ENCODE measurements at regions not wholly inside any gene's neighbourhood (a gene's known extent, or its start where the extent isn't known, plus 50 kb on each side); places are given as distances from the start of the nearest gene placed in this dataset.

DNA sequence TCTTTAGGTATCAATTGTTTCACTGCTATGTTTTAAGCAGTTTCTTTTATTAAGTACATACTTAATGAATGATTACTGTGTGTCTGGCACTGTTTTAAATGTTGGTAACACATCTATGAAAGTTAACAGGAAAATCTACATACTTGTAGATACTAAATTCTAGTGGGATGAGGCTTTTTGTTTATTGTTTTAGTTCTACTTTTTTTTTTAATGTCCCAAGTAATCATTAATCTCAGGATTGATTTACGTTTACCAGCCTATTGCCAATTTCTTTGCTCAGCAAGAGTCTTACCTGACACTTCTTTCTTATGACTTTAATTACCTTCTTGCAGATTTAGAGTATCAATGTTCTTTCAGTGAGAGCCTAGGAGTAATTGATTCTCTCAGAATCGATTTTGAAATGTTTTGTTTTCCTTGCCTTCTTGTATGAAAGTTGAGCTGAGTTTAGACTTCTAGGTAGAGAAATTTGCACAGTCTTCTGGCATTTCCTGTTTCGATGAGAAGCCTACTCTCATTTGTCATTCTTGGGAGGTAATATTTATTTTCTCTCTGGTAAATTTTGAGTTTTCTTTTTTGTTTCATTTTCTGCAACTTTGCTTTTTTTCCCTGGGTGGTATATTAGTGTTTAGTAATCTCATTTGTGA, 235.2 kb upstream of the ANKRD50 start:
- TF ChIP-seq, protein P1, sequence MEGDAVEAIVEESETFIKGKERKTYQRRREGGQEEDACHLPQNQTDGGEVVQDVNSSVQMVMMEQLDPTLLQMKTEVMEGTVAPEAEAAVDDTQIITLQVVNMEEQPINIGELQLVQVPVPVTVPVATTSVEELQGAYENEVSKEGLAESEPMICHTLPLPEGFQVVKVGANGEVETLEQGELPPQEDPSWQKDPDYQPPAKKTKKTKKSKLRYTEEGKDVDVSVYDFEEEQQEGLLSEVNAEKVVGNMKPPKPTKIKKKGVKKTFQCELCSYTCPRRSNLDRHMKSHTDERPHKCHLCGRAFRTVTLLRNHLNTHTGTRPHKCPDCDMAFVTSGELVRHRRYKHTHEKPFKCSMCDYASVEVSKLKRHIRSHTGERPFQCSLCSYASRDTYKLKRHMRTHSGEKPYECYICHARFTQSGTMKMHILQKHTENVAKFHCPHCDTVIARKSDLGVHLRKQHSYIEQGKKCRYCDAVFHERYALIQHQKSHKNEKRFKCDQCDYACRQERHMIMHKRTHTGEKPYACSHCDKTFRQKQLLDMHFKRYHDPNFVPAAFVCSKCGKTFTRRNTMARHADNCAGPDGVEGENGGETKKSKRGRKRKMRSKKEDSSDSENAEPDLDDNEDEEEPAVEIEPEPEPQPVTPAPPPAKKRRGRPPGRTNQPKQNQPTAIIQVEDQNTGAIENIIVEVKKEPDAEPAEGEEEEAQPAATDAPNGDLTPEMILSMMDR (IDR thresholded peaks at IDR 0.05; ENCODE audit: low read depth, low read length, poor library complexity, severe bottlenecking) = no peak
- TF ChIP-seq EZH2phosphoT487 (IDR thresholded peaks at IDR 0.05; ENCODE audit: borderline replicate concordance, low read length) = no peak

All from DOHH2 (cell line).